ENCODE measurements at regions not wholly inside any gene's neighbourhood (a gene's known extent, or its start where the extent isn't known, plus 50 kb on each side); places are given as distances from the start of the nearest gene placed in this dataset.
"Not testable (repeated sequence)": the region's sequence is repeated elsewhere in the genome, so short reads cannot be mapped to it uniquely, and the experiment has no call there.

DNA sequence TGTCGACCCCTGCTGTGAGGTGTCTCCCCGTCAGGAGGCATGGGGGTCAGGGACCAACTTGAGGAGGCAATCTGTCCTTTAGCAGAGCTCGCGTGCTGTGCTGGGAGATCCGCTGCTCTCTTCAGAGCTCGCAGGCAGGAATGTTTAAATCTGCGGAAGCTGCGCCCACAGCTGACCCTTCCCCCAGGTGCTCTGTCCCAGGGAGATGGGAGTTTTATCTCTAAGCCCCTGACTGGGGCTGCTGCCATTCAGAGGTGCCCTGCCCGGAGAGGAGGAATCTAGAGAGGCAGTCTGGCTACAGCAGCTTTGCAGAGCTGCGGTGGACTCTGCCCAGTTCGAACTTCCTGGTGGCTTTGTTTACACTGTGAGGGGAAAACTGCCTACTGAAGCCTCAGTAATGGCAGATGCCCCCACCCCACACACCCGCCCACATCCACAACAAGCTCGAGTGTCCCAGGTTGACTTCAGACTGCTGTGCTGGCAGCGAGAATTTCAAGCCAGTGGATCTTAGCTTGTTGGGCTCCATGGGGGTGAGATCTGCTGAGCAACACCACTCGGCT is 133.1 kb downstream of the CENPC start:
- not testable (repeated sequence) for DNase-seq (ENCODE audit: low read depth in 1 of 2, low spot score in 1 of 2)

DNA sequence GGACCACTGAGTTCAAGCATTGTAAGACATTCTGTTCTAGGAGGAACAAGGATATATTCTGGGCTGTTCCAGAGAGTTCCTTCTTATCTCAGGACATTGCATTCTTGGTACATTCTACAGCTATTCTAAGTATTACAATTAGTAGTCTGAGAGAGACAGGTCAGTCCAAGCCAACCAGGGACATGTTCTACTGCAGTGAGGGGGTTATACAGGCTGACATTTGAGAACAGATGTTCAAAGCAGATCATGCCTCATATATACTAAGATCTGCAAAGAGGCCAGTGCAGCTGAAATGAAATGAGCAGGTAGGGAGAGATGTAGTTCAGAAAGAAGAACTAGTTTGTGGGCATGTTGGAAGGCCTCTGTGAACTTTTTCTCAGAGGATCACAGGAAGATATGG is 142.0 kb downstream of the CENPC start:
- DNase-seq (ENCODE audit: low read depth in 1 of 2, low spot score in 1 of 2), result no peak

DNA sequence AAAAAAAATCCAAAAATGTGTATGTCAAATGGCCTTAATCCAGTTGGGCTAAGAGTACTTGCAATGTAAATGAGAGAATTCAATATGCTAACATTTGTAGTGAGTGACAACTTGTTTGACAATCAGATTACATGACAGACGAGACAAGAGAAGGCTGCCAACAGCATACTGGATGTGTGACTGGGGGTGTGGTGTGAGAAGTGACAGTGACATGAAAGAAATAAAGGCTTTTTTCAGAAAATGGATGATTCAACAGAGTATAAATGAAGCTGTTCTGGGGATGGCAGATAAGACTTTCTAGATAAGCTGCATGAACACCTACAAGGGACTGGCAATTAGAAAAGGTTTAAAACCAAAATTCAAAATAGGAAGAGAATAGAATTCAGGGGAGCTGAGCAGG is 143.4 kb downstream of the CENPC start:
- DNase-seq (ENCODE audit: low read depth in 1 of 2, low spot score in 1 of 2), result no peak

DNA sequence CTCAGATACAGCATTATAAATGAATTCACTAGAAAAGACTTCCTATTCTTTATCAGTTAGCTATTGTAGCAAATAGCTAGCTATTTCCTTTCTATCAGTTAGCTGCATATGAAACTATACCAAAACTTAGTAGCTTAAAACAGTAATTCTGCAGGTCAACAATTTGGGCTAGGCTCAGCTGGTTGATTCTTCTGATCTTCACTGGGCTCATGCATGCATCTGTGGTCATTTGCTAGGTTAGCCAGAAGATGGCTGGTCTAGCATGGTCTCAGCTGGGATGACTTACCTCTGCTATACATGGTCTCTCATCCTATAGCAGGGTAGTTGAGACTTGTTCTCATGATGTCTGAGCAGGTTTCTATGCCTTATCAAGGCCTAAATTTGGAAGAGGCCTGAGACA is 147.4 kb downstream of the CENPC start:
- DNase-seq (ENCODE audit: low read depth in 1 of 2, low spot score in 1 of 2), result no peak

DNA sequence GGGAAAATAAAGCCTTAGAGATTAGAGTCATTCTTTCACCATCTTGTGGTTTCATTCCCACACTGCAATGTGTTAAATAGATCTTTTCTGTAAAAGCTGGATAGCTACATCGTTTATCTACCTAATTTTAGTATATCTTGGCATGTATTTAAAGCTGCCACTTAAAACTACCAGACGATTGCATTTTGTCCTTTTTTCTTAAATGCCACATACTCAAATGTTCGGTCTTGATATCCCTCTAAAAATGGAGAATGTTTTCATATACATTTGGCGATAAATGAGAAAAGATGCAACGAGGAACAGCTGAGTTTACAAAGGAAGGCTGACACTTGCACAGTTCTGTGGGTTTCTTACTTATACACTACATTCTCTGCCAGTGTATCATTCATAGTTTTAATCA is 148.3 kb downstream of the CENPC start:
- no peak for DNase-seq (ENCODE audit: low read depth in 1 of 2, low spot score in 1 of 2)

DNA sequence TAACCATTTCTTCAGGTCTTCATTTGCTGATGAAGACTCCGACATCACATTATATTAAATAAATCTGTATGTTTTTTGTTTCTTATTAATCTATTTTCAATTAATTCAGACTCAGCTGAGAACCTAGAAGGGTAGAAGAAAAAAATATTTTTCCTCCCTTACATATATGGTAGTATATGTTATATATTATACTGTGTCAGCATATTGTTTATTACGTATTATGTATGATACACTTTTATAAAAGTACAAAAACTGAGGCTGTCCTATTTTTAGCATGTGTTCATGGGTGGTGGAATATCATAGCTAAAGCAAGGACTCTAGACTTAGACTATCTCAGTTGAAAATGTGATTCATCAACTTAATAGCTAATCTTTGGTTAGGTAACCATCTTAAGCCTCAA is 149.3 kb downstream of the CENPC start:
- DNase-seq (ENCODE audit: low read depth in 1 of 2, low spot score in 1 of 2), result no peak

DNA sequence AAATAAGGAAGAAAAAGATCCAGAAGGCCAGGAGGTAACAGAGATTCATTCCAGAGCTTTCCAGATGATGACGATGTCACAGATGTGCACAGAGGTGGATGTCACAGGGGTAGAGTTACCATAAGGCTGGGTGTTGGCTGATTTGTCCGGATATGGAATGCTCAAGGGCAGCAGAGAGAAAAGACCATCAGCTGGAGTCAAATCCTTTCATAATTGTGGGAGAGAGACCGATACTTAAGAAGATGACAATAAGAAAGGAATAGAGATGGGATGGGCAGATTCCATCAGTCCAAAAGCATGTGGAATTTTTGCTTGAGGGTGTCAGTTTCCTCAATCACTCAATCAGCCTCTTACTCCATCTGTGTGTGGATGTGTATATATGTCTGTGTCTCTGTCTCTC is 150.4 kb downstream of the CENPC start:
- DNase-seq (ENCODE audit: low read depth in 1 of 2, low spot score in 1 of 2), result no peak

DNA sequence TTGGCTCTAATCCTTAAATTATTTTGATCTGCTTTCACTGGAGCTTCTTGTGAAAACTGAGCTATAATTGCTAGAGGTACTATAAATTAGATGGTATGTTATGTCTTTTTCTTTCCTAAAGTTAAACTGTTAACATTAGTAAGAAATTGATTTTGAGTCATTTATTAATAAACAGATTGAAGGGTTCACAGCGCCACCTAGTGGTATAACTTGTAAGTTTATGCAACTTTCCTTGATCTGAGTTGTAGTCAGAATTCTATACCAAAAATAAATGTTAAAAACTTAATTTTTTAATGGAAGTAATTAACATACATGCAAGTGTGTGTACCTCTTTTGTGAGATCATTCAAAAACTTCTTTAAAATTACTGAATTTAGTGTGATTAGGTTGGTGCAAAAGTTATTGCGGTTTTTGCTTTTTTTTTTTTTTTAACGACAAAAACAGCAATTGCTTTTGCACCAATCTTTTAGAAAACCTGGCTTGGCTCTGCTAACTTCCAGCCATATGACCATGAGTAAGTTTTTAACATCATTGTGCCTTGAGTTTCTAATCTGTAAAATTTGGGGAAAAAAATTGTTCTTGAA is 151.5 kb downstream of the CENPC start:
- no peak for DNase-seq (ENCODE audit: low read depth in 1 of 2, low spot score in 1 of 2)

DNA sequence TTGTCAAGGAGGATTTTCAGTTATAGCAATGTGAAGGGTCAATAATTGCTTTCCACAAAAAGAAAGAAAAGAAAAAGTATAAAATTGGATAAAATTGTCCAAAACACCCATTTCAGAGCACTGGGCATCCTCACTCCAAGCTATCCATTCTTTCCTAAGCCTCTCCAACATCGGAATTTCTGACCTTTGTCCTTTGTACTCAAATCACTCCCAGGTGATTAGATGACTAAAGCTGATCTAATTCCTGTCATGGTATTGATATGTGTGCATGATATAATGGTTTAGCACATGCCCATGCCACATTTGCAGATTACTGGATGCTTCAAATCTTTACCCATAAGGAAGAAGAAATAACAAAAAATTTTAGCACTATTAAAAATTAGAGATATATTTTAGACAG is 152.3 kb downstream of the CENPC start:
- DNase-seq (ENCODE audit: low read depth in 1 of 2, low spot score in 1 of 2), result no peak

DNA sequence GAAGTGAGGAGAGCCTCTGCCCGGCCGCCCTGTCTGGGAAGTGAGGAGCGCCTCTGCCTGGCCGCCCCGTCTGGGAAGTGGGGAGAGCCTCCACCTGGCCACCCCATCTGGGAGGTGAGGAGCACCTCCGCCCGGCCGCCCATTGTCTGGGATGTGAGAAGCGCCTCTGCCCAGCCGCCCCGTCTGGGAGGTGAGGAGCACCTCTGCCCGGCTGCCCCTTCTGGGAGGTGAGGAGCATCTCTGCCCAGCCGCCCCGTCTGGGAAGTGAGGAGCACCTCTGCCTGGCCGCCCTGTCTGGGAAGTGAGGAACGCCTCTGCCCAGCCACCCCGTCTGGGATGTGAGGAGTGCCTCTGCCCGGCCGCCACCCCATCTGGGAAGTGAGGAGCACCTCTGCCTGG is 163.9 kb downstream of the CENPC start:
- DNase-seq (ENCODE audit: low read depth in 1 of 2, low spot score in 1 of 2), result not testable (repeated sequence)

DNA sequence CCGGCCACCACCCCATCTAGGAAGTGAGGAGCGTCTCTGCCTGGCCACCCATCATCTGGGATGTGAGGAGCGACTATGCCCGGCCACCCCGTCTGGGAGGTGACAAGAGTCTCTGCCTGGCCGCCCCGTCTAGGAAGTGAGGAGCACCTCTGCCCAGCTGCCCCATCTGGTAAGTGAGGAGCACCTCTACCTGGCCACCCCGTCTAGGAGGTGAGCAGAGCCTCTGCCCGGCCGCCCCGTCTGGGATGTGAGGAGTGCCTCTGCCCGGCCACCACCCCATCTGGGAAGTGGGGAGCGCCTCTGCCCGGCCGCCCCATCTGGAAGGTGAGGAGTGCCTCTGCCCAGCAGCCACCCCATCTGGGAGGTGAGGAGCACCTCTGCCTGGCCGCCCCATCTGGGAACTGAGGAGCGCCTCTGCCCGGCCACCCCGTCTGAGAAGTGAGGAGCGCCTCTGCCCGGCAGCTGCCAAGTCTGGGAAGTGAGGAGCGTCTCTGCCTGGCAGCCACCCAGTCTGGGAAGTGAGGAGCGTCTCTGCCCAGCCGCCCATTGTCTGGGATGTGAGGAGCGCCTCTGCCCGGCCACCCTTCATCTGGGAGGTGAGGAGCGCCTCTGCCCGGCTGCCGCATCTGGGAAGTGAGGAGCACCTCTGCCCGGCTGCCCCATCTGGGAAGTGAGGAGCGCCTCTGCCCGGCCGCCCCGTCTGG is 164.4 kb downstream of the CENPC start:
- not testable (repeated sequence) for DNase-seq (ENCODE audit: low read depth in 1 of 2, low spot score in 1 of 2)

DNA sequence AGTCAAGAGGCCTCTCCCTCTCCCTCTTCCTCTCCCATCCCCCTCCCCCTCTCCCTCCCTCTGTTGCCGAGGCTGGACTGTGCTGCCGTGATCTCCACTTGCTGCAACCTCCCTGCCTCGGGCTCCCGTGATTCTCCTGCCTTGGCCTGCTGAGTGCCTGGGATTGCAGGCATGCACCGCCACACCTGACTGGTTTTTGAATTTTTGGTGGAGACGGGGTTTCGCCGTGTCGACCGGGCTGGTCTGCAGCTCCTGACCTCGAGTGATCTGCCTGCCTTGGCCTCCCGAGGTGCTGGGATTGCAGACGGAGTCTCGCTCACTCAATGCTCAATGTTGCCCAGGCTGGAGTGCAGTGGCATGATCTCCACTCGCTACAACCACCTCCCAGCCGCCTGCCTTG is 165.1 kb downstream of the CENPC start:
- DNase-seq (ENCODE audit: low read depth in 1 of 2, low spot score in 1 of 2), result no peak

DNA sequence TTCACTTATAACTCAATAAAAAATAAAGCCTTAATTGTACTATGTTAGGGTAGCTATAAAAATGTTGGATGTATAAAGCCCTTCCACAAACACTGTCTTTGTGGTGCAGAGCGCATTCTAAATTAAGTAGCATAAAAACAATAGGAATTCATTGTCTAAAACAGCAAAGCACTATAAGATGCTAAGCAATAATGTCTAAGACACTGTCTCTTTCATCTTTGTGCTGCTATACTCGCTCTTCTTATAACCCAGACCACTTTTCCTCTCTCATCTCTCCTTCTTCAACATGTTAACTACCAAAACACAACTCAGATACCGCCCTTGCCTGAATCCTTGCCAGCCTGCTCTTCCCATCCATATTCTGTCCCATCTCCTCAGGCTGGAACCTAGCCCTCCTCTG is 170.0 kb downstream of the CENPC start:
- DNase-seq (ENCODE audit: low read depth in 1 of 2, low spot score in 1 of 2), result no peak

DNA sequence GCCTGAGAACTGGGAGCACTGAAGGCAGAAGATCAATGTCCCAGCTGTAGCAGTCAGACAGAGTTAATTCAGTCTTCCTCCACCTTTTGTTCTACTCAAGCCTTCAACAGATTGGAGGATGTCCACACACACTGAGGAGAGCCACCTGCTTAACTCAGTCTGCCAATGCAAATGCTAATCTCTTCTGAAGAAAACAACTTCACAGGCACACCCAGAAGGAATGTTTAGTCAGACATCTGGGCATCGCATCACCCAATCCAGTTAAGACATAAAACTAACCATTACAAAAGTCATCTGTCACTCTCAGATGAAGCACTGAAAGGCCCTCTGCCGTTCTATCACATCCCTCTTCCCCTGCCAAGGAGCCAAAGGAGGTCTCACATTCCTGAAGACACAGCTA is 173.7 kb downstream of the CENPC start:
- no peak for DNase-seq (ENCODE audit: low read depth in 1 of 2, low spot score in 1 of 2)

DNA sequence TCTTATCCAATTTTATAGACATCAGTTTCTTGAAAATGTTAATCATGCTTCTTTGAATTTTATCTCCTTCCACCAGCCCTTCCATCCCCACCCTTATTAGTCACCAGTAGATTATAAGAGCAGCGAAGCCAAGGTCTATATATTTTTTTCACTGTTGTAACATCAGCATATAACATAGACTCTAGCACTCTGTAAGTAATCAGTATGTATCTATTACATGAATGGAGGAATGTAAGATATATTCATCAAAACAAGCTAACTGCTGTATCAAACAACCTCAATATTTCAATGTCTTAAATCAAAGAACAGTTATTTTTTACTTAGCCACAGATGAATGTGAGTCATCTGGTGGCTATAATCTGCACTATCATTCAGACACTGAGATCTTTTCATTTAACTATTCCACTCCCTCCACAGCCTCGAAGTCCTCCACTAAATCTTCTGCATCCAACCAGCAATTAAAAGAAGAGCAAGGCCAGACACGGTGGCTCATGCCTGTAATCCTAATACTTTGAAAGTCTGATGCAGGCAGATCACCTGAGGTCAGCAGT is 178.9 kb downstream of the CENPC start:
- DNase-seq (ENCODE audit: low read depth in 1 of 2, low spot score in 1 of 2), result no peak

DNA sequence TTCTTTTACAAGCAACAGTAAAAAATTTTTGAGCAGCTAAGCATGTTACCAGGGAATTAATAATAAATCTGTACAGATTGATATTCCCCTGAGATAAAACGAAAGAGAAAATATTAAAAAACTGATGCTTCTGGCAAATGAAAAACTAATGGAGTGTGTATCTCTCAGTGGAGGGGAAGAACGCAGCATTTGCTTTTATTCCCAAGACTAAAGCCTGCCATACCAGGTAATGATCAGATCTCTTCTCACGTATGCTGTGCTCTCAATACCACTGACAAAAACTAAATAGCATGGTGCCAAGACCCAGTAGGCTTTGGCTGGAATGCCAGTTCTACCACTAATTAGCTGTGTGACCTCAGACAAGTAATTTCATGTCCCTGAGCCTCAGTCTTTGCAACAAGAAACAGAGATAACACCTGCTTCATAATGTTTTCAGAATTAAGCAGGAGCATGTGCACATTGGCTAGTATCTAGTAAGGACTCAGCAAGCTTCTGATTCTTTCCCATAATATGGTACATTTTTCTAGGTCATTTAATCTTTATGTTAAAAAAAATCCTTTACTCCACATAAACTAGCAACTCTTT is 179.6 kb downstream of the CENPC start:
- DNase-seq (ENCODE audit: low read depth in 1 of 2, low spot score in 1 of 2), result no peak

DNA sequence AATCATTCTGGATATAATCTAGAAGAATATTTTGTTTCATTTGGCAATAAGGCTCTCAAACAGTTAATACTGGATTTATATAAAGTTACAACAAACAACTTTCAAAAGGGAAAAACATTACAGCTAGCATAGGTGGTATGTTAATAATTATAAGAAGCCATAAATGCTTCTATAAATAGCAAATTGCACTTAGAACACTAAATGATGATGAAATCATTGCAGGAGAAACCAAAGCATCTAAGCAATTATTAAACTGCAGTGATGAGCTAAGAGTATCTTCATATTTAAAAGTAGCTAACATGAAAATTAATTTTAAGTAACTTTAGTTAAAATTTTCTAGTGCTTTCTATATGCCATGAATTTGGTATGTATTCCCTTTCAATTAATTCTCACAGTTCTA is 189.5 kb downstream of the CENPC start:
- no peak for DNase-seq (ENCODE audit: low read depth in 1 of 2, low spot score in 1 of 2)

DNA sequence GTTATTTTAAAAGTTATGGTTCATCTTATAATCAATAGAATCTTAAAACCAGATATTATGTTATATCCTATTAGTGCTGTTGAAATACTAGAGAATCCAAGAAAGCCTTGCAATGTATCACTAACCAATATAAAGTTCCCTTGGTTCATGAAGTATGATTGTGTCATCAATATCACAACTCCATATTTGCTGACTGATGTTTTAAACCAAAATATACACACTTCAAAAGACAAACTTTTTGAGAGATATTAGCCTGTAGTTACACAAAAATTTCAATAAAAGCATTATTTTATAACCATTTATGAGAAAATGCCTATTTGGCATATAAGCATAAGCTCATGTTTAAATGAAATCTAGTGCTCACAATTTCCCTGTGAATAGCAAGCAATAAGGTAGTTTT is 198.6 kb downstream of the CENPC start:
- no peak for DNase-seq (ENCODE audit: low read depth in 1 of 2, low spot score in 1 of 2)

DNA sequence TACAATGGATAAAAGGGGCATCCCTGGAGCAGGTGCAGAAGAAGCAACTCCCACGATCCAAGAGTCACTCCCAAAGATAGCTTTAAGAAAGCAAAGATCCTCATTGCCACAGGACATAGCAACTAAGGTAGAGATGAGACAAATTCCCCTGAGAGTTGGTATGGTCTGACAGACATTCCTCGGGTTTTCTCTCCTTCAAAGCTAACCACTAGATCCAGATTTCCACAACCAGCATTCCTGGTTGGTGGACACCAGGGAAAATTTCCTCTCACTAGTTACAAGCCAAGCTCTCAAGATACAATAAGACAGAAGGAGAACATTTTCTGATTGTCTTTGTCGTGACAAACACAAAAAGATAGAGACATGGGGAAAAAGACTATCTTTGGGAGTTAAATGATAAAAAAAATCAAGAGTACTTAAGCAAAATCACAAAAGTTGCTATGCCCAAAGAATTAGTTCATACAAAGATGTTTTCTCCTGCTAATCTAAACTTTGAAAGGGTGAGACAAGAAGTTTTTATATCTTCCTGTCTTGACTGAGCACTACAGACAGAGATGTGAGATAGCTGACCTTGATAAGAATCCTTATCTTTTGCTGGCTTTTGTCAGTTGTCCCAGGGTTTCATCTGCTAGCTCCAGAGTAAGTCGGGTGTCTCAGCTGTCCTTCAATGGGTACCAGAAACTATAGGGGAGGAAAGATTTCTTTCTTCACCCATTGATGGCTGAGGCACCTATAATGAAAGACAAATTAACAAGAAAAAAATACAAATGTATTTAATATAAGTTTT is 200.5 kb downstream of the CENPC start:
- no peak for DNase-seq (ENCODE audit: low read depth in 1 of 2, low spot score in 1 of 2)

DNA sequence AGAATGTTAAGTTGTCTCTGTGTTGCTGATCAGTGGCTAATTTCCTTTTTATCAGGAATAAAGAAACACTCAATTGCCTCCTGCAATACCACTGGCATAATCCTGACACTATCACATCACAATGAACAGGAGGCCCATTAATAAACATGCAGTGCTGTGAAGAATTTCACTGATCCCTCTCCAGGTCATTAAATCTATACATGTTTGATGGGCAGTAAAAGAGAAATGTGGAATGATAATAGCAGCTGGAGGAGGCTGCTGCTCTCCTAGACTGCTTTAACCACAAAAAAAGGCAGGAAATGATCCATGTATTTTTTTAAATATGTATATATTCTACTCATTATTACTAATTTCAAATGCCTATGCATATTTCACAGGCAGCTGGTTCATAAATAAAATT is 202.1 kb downstream of the CENPC start:
- DNase-seq (ENCODE audit: low read depth in 1 of 2, low spot score in 1 of 2), result no peak

DNA sequence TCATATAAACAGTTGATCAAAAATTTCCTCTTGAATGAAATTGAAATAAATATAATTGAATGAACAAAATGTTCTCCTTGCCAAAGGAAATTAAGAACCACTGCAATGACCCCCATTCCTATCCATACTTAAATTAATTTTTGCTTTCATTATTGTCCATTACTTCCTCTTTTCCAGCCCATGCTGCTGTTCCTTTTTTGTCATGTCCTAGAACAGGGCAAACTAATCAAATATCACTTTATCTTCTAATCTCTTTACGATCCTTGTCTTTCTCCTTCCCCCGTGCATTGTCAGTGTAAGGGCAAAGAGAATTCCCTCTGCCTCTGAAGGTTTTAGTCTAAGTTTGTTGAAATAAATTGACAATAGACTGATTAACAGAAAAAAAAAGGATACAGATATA is 203.0 kb downstream of the CENPC start:
- no peak for DNase-seq (ENCODE audit: low read depth in 1 of 2, low spot score in 1 of 2)

DNA sequence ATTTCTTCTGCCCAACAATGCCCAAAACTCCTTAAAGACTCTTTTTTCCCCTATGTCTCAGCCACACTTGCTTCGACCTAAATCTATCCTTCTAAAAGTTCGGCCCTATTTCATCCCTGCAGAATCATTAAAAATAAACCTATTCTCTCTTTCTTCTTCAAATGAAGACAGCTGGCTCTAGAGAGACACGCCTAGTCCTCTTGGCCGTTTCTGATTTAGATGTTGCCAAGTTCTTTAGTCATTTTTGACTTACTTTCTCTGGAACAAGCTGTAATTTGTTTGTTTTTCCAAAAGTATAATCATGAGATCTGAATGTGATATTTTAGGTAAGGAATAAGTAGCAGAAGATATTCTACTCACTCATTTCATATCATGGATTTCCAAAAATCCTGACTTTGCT is 211.6 kb downstream of the CENPC start:
- no peak for DNase-seq (ENCODE audit: low read depth in 1 of 2, low spot score in 1 of 2)
